DND-41 (cell line): ENCODE measurements at regions not wholly inside any gene's neighbourhood (a gene's known extent, or its start where the extent isn't known, plus 50 kb on each side); places are given as distances from the start of the nearest gene placed in this dataset.

Experiments used
- ATAC-seq: fragments of 200-7000 bp; cut with Tn5 transposase; 3 replicates; pipeline ENCODE4 v1.9.1; 2021; ENCODE audit warnings: low read depth; ENCODE audit not compliant: insufficient read depth
- DNase-seq: peaks from one replicate; pipeline ENCODE4 v3.0.0-alpha.2; 2020
- H2AFZ ChIP-seq: 2 replicates; pipeline ENCODE4 v1.6.0; 2012; ENCODE audit warnings: low read depth, low read length
- H3K27ac ChIP-seq: 2 replicates; pipeline ENCODE4 v1.5.1; 2012; ENCODE audit warnings: low read length, inconsistent platforms
- H3K27me3 ChIP-seq: fragments of 200-600 bp; sonication (generic); 2 replicates; pipeline ENCODE4 v1.6.0; 2012; ENCODE audit warnings: low read length, mild to moderate bottlenecking, inconsistent platforms; ENCODE audit not compliant: insufficient read depth, poor library complexity
- H3K36me3 ChIP-seq: 2 replicates; pipeline ENCODE4 v1.5.1; 2012; ENCODE audit warnings: low read length, inconsistent platforms; ENCODE audit not compliant: insufficient read depth
- H3K4me1 ChIP-seq: 2 replicates; pipeline ENCODE4 v1.5.1; 2012; ENCODE audit warnings: mild to moderate bottlenecking, low read length; ENCODE audit not compliant: insufficient read depth
- H3K4me2 ChIP-seq: 2 replicates; pipeline ENCODE4 v1.6.0; 2012; ENCODE audit warnings: mild to moderate bottlenecking, moderate library complexity, low read length, inconsistent platforms; ENCODE audit not compliant: insufficient read depth
- H3K4me3 ChIP-seq, 2 experiments: fragments of 200-600 bp in 1 of 2; shearing (Covaris generic) in 1 of 2; 2 replicates each; pipeline ENCODE4 v1.5.1; 2012 to 2016; ENCODE audit warnings: inconsistent platforms in 2 of 2, low read length in 2 of 2, mild to moderate bottlenecking in 2 of 2, low read depth in 1 of 2, moderate library complexity in 1 of 2
- H3K79me2 ChIP-seq: 2 replicates; pipeline ENCODE4 v1.6.0; 2012; ENCODE audit warnings: low read length, inconsistent platforms; ENCODE audit not compliant: insufficient read depth
- H3K9ac ChIP-seq: 2 replicates; pipeline ENCODE4 v1.6.0; 2012; ENCODE audit warnings: low read depth, mild to moderate bottlenecking, inconsistent platforms, low read length, moderate library complexity
- H3K9me3 ChIP-seq: 2 replicates; pipeline ENCODE4 v1.5.1; 2012; ENCODE audit warnings: low read length, moderate library complexity, mild to moderate bottlenecking, inconsistent platforms; ENCODE audit not compliant: insufficient read depth, severe bottlenecking
- H4K20me1 ChIP-seq: 2 replicates; pipeline ENCODE4 v1.6.0; 2012; ENCODE audit warnings: low read length; ENCODE audit not compliant: insufficient read depth
- CTCF ChIP-seq: IDR thresholded peaks from 2 replicates; pipeline ENCODE4 v1.5.1; 2012; ENCODE audit warnings: borderline replicate concordance, low read length, moderate library complexity, mild to moderate bottlenecking; ENCODE audit not compliant: poor library complexity, severe bottlenecking; ENCODE audit errors: extremely low read depth
- EZH2 ChIP-seq: IDR thresholded peaks from 3 replicates; pipeline ENCODE4 v1.6.1; 2012; ENCODE audit warnings: borderline replicate concordance, low read depth, mild to moderate bottlenecking, moderate library complexity, low read length, inconsistent platforms; ENCODE audit not compliant: severe bottlenecking

GRCh38 chr5:93161661-93162654 is 419.1 kb downstream of the NR2F1-AS1 start:
- Histone ChIP-seq H3K4me3 (no peak overlapping the region), H3K79me2 (no peaks in the 10 kb centered on the region), H3K4me1 (no peaks in the 10 kb centered on the region), H3K27ac (no peak overlapping the region), H3K27me3 (no peaks in the 10 kb centered on the region), H2AFZ (no peak overlapping the region), H4K20me1 (no peaks in the 10 kb centered on the region), H3K9me3 (no peaks in the 10 kb centered on the region), H3K36me3 (no peaks in the 10 kb centered on the region), H3K9ac (no peak overlapping the region), H3K4me2 (no peak overlapping the region)
- ATAC-seq (no peak), DNase-seq (no peak)
- TF ChIP-seq CTCF: no peak
- no peak for TF ChIP-seq EZH2

DNA sequence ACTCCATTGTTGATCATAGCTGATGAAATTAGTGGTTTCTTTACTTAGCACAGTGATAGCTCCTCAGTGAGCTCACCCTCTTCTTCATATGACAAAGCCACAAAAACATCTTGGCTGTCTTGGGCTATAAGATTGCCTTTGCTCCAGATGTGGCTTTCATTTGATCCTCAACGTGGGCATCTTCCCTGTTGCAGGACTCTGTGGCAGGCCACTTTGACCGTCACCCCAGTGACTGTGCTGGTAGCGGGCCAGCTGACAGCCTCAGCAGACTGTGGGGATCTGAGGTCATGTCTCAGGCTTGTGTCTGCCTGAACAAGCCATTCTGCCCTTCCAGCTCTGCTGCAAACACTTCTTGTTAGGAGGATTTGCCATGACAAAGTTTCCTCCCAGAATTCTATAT is 422.2 kb downstream of the NR2F1-AS1 start:
- no peaks in the 10 kb centered on the region for H3K9me3 ChIP-seq
- no peaks in the 10 kb centered on the region for H3K79me2 ChIP-seq
- no peak overlapping the region for H3K4me2 ChIP-seq
- H2AFZ ChIP-seq: no peak overlapping the region
- no peak overlapping the region for H3K27ac ChIP-seq
- ATAC-seq (no peak), DNase-seq (no peak)
- H3K36me3 ChIP-seq: no peaks in the 10 kb centered on the region
- H4K20me1 ChIP-seq: no peaks in the 10 kb centered on the region
- H3K9ac ChIP-seq: no peak overlapping the region
- TF ChIP-seq EZH2 (no peak), CTCF (no peak)
- no peaks in the 10 kb centered on the region for H3K27me3 ChIP-seq
- H3K4me1 ChIP-seq: no peaks in the 10 kb centered on the region
- no peak overlapping the region for H3K4me3 ChIP-seq

DNA sequence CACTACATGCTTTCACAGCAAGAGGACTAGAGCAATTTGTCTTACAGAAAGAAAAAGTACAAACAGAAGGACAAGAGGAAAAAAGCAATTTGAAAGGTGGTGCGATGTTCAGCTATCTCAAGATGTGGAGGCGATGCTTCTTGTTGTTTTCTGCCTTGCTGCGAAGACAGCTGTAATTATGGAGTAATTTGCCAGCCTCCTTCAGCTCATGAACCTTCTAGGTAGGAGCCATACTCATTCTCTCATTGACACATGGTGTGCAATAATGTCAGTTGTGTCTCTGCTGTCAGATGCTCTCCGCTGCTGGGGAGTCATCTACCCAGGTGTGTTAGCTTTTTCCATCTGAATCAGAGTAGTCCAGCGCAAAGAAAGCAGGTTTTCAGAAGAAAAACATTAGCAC is 424.5 kb downstream of the NR2F1-AS1 start:
- no peaks in the 10 kb centered on the region for H4K20me1 ChIP-seq
- H3K36me3 ChIP-seq: no peaks in the 10 kb centered on the region
- no peak overlapping the region for H3K9ac ChIP-seq
- no peak for TF ChIP-seq EZH2
- no peak for TF ChIP-seq CTCF
- no peaks in the 10 kb centered on the region for H3K79me2 ChIP-seq
- no peaks in the 10 kb centered on the region for H3K27me3 ChIP-seq
- no peak overlapping the region for H3K4me2 ChIP-seq
- no peaks in the 10 kb centered on the region for H3K4me1 ChIP-seq
- no peaks in the 10 kb centered on the region for H3K9me3 ChIP-seq
- H3K27ac ChIP-seq: no peak overlapping the region
- H3K4me3 ChIP-seq: no peak overlapping the region
- DNase-seq (no peak), ATAC-seq (no peak)
- H2AFZ ChIP-seq: no peak overlapping the region
